K562 (cell line): ENCODE measurements at regions not wholly inside any gene's neighbourhood (a gene's known extent, or its start where the extent isn't known, plus 50 kb on each side); places are given as distances from the start of the nearest gene placed in this dataset.

Experiments
- ATAC-seq: fragments of 200-7000 bp; cut with Tn5 transposase; 3 replicates; pipeline ENCODE4 v1.9.1; 2020; ENCODE audit warnings: moderate library complexity
- BruUV-seq: library from RNA; stranded (reverse); fragments of 400-500 nt; replicated peaks from 2 replicates; lab custom pipeline; 2021; lab: Mats Ljungman, UMichigan
- CTCF ChIA-PET: fragments of 300-600 bp; formaldehyde crosslinking; extraction: SDS; loops from one replicate; lab custom pipeline; 2021; ENCODE audit warnings: low intra/inter-chr PET ratio; lab: Yijun Ruan, JAX
- POLR2A ChIA-PET: fragments of 300-600, 350-650 bp; sonication (Branson Sonifier 250); formaldehyde crosslinking; extraction: SDS; loops from one replicate; lab custom pipeline; 2021; ENCODE audit warnings: antibody characterized with exemption, inconsistent platforms; lab: Yijun Ruan, JAX
- DNase-seq, 4 experiments: peaks; one replicate each; pipeline versions ENCODE4 v3.0.0 to v3.0.0-alpha.2; 2011 to 2018; ENCODE audit warnings: low spot score in 3 of 4, mixed read lengths in 3 of 4; ENCODE audit errors: extremely low read depth in 1 of 4
- FAIRE-seq: peaks from 2 replicates; lab custom pipeline; 2011; peaks lifted over from hg19 to GRCh38; lab: Jason Lieb, UNC
- H2AFZ ChIP-seq: 2 replicates; pipeline ENCODE4 v1.6.0; 2011; ENCODE audit warnings: low read depth, low read length, control low read depth, inconsistent platforms
- H3K27ac ChIP-seq: fragments of 200-600 bp; 3 replicates; pipeline ENCODE4 v1.8.0; 2011; ENCODE audit warnings: low read depth, mild to moderate bottlenecking, control low read depth, inconsistent platforms, low read length, moderate library complexity, mixed read lengths; ENCODE audit errors: extremely low read depth
- H3K27me3 ChIP-seq, 2 experiments: fragments of 300-600 bp in 1 of 2; 2 replicates in 1 of 2; 3 replicates in 1 of 2; pipeline versions ENCODE4 v1.6.0 to v1.8.0; 2011; ENCODE audit warnings: inconsistent platforms in 2 of 2, low read length in 2 of 2, mild to moderate bottlenecking in 1 of 2, mixed read lengths in 1 of 2, moderate library complexity in 1 of 2; ENCODE audit not compliant: control insufficient read depth in 2 of 2, insufficient read depth in 2 of 2
- H3K36me3 ChIP-seq: fragments of 300-600 bp; 3 replicates; pipeline ENCODE4 v1.8.0; 2011; ENCODE audit warnings: mild to moderate bottlenecking, low read length, inconsistent platforms; ENCODE audit not compliant: control insufficient read depth, insufficient read depth
- H3K4me1 ChIP-seq, 2 experiments: fragments of 200-600 bp in 1 of 2; replicated peaks in 1 of 2; 2 replicates in 1 of 2; 3 replicates in 1 of 2; pipeline versions ENCODE4 v1.5.1 to v1.8.0; 2011; ENCODE audit warnings: inconsistent platforms in 2 of 2, low read length in 2 of 2, mild to moderate bottlenecking in 1 of 2, mixed read lengths in 1 of 2, moderate library complexity in 1 of 2; ENCODE audit not compliant: control insufficient read depth in 2 of 2, insufficient read depth in 2 of 2
- H3K4me2 ChIP-seq: 2 replicates; pipeline ENCODE4 v1.6.1; 2011; ENCODE audit warnings: low read length, control low read depth, inconsistent platforms, mixed read lengths; ENCODE audit not compliant: insufficient read depth
- H3K4me3 ChIP-seq: fragments of 200-600 bp; sonication (generic), shearing (Covaris generic); 2 replicates; pipeline ENCODE4 v1.5.1; 2016; ENCODE audit warnings: control low read depth, inconsistent platforms
- H3K79me2 ChIP-seq: fragments of 200-600 bp; 3 replicates; pipeline ENCODE4 v1.8.0; 2011; ENCODE audit warnings: low read length, inconsistent platforms; ENCODE audit not compliant: control insufficient read depth, insufficient read depth
- H3K9ac ChIP-seq, 2 experiments: 2 replicates each; pipeline versions ENCODE4 v1.6.0 to v1.6.1; 2011; ENCODE audit warnings: low read depth in 2 of 2, low read length in 2 of 2, control low read depth in 1 of 2, inconsistent platforms in 1 of 2, mild to moderate bottlenecking in 1 of 2, mixed read lengths in 1 of 2; ENCODE audit not compliant: insufficient read depth in 1 of 2
- H3K9me1 ChIP-seq: one replicate; pipeline ENCODE4 v1.6.0; 2011; ENCODE audit warnings: inconsistent platforms, mild to moderate bottlenecking, low read length, moderate library complexity; ENCODE audit not compliant: control insufficient read depth, insufficient read depth
- H3K9me3 ChIP-seq: replicated peaks from 2 replicates; pipeline ENCODE4 v1.5.1; 2011; ENCODE audit warnings: low read depth, low read length, inconsistent platforms; ENCODE audit not compliant: control insufficient read depth, insufficient read depth
- H4K20me1 ChIP-seq: replicated peaks from 2 replicates; pipeline ENCODE4 v1.6.1; 2011; ENCODE audit warnings: low read length, inconsistent platforms, mixed read lengths; ENCODE audit not compliant: control insufficient read depth, insufficient read depth
- CXXC5 ChIP-seq: fragments of 250-450 bp; sonication (Bioruptor Pico); IDR thresholded peaks from 2 replicates; pipeline ENCODE4 v1.8.0; 2022; ENCODE audit warnings: inconsistent platforms, mild to moderate bottlenecking, moderate library complexity
- HDAC8 ChIP-seq: fragments of 450-650 bp; IDR thresholded peaks from 2 replicates; pipeline ENCODE4 v1.6.1; 2016; ENCODE audit warnings: mild to moderate bottlenecking, missing genetic modification characterization, moderate library complexity, missing compliant biosample characterization
- HDGF ChIP-seq: fragments of 450-650 bp; IDR thresholded peaks from 2 replicates; pipeline ENCODE4 v1.6.1; 2016
- MTA3 ChIP-seq: fragments of 450-650 bp; formaldehyde crosslinking; IDR thresholded peaks from 2 replicates; pipeline ENCODE4 v1.6.1; 2017; ENCODE audit warnings: mild to moderate bottlenecking, borderline replicate concordance
- ZBTB26 ChIP-seq: fragments of 450-650 bp; formaldehyde crosslinking; IDR thresholded peaks from 2 replicates; pipeline ENCODE4 v1.4.0; 2022; ENCODE audit warnings: missing genetic modification characterization
- ZNF175 ChIP-seq: fragments of 200-800 bp; sonication (Bioruptor generic); IDR thresholded peaks from 2 replicates; pipeline ENCODE4 v1.6.1; 2016; ENCODE audit warnings: low read depth, mild to moderate bottlenecking, missing genetic modification characterization, missing compliant biosample characterization
- WGBS: fragments of 100-300 bp; shearing (Covaris generic); methylation state at CpG from one replicate; pipeline ENCODE4 v1.1.6; 2016; ENCODE audit warnings: low coverage, mixed read lengths; ENCODE audit not compliant: insufficient coverage; ENCODE audit errors: missing lambda C conversion rate; 5-methylcytosine and 5-hydroxymethylcytosine counted together
- in situ Hi-C: fragments of 300-500 bp; cut with MboI; formaldehyde crosslinking; loops from 4 replicates; pipeline ENCODE4 v1.15.0; 2018; ENCODE audit warnings: inconsistent platforms, mixed read lengths
- intact Hi-C: fragments of 100-400 bp; cut with micrococcal nuclease; formaldehyde crosslinking; loops from 2 replicates; pipeline ENCODE4 v1.14.2; 2022
- TF ChIP-seq, protein P1 (sequence below): fragments of 200-400 bp; formaldehyde crosslinking; IDR thresholded peaks from 2 replicates; pipeline ENCODE4 v1.6.1; 2017; ENCODE audit warnings: mild to moderate bottlenecking, low read depth, low read length, moderate library complexity

DNA sequence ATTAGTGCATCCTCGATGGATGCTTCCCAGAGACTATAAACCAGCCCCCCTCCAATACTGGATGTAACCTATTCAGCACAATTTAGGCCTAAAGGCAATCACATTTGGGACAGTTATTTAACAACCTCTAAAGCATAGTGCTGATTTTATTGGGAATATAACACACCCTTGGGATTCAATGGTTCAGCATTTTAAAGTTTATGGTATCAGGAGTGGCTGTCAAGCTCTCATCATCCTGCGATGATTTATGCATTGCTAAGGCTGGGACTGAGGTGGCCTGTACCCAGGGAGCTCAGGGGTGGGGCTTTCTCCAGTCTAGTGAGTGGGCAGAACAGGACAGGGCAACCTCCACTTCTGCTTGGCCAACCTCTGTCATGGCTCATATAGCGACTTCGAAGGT lies 464.9 kb downstream of the INHBA start (continued):
- TF ChIP-seq ZNF175 (CRISPR knock-in tag) (no peak), MTA3 (no peak)
- TF ChIP-seq, all 486 proteins: peak for 0

GRCh38 chr7:41232086-41232485 lies 470.8 kb downstream of the INHBA start:
- DNase-seq (no peak), FAIRE-seq (no peak), ATAC-seq (no peak)
- ChIA-PET CTCF (no interaction called here), POLR2A (interaction anchor here (0.6 kb wide), 1 partner anchor 24 kb away, joined by 3 read pairs; no protein-coding TSS in a partner anchor)
- WGBS: 0% methylated on average over 2 of the region's 2 CpGs
- H3K27me3 ChIP-seq: no peaks in the 10 kb centered on the region
- H3K4me1 ChIP-seq: no peaks in the 10 kb centered on the region
- no peaks in the 10 kb centered on the region for H4K20me1 ChIP-seq
- H3K4me2 ChIP-seq: no peak overlapping the region
- in situ Hi-C loops: no loop called here
- intact Hi-C loops: no loop called here
- H2AFZ ChIP-seq: no peak overlapping the region
- no peaks in the 10 kb centered on the region for H3K79me2 ChIP-seq
- H3K27ac ChIP-seq: no peak overlapping the region
- no peak overlapping the region for H3K4me3 ChIP-seq
- no TSS peak for BruUV-seq
- H3K9ac ChIP-seq: no peak overlapping the region
- H3K9me3 ChIP-seq: no peaks in the 10 kb centered on the region; the same call in 1 of the 2 replicates
- H3K36me3 ChIP-seq: no peaks in the 10 kb centered on the region
- no peak for TF ChIP-seq HDAC8
- TF ChIP-seq ZBTB26 (CRISPR knock-in tag): no peak
- TF ChIP-seq HDGF: no peak
- TF ChIP-seq CXXC5: no peak
- TF ChIP-seq, protein P1, sequence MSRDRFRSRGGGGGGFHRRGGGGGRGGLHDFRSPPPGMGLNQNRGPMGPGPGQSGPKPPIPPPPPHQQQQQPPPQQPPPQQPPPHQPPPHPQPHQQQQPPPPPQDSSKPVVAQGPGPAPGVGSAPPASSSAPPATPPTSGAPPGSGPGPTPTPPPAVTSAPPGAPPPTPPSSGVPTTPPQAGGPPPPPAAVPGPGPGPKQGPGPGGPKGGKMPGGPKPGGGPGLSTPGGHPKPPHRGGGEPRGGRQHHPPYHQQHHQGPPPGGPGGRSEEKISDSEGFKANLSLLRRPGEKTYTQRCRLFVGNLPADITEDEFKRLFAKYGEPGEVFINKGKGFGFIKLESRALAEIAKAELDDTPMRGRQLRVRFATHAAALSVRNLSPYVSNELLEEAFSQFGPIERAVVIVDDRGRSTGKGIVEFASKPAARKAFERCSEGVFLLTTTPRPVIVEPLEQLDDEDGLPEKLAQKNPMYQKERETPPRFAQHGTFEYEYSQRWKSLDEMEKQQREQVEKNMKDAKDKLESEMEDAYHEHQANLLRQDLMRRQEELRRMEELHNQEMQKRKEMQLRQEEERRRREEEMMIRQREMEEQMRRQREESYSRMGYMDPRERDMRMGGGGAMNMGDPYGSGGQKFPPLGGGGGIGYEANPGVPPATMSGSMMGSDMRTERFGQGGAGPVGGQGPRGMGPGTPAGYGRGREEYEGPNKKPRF: no peak
- H3K9me1 ChIP-seq: no peaks in the 10 kb centered on the region
